ENCODE measurements at regions not wholly inside any gene's neighbourhood (a gene's known extent, or its start where the extent isn't known, plus 50 kb on each side); places are given as distances from the start of the nearest gene placed in this dataset.

- TF ChIP-seq CTCF (IDR thresholded peaks at IDR 0.05) (no peak), ZFX (IDR thresholded peaks at IDR 0.05; ENCODE audit: borderline replicate concordance) (no peak)
- no peak overlapping the region for H3K27ac ChIP-seq
These were observed 398.1 kb upstream of the IRX1 start for GRCh38 chr5:3197304-3198073.

GRCh38 chr5:3195994-3196393 lies 399.6 kb upstream of the IRX1 start:
- H3K27ac ChIP-seq: no peak overlapping the region
- TF ChIP-seq CTCF (IDR thresholded peaks at IDR 0.05) (no peak), ZFX (IDR thresholded peaks at IDR 0.05; ENCODE audit: borderline replicate concordance) (no peak)

DNA sequence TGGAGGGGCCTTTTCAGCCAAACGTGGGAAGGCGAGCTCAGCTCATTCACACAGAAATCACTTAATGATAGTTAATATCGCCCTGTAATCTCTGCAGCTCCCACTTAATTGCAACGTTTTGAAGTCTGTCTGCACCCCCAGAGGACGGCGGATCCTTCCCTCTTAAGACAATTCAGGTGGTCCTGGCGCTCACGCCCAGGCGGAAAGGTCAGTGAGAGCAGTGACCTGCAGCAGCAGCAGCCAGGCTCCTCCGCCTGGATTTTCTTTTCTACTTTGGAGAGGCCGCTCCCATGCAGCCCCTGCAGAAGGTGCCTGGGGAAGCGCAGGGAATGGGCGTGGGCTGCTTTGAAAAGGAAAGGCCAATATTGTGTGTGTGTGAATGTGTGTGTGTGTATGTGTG lies 400.9 kb upstream of the IRX1 start:
- TF ChIP-seq CTCF (IDR thresholded peaks at IDR 0.05) (no peak), ZFX (IDR thresholded peaks at IDR 0.05; ENCODE audit: borderline replicate concordance) (no peak)
- no peak overlapping the region for H3K27ac ChIP-seq

DNA sequence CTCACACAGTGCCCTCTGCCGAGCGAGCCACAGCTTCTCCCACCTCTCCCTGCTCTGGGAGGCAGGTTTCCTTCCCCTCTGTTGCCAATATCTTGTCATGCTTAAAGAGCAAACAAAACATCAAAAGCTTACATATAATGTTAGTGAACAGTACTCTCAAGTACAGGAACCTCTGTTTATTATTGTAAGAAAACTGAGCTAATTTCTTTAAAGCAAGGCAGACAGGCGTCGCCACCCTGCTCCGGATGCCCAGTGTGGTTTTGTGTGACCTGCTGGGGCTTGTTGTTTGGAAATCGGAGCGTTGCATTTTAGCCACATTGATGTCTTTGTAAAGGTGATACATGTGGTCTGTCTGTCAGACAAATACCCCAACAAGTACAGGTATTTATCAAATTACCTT lies 401.4 kb upstream of the IRX1 start:
- H3K27ac ChIP-seq: no peak overlapping the region
- TF ChIP-seq CTCF (IDR thresholded peaks at IDR 0.05): no peak
- no peak for TF ChIP-seq ZFX (IDR thresholded peaks at IDR 0.05; ENCODE audit: borderline replicate concordance)

DNA sequence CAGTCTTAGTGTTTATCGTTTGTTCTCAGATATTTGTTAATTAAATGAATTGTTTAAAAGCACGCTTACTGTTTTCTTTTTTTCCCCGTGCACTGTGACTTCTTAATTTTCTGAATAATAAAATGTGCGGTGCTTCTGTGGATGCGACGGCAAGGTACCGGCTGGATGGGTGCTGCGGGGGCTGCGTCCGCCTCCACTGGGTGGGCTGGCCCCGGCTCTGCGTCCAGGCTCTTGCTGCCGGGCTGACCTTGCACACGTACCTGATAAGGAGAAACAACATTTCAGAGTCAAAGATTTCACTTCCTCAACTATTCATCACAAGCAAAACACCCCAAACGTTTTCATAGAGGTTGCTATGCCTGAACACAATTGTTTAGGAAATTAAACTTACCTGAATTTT lies 404.0 kb upstream of the IRX1 start:
- TF ChIP-seq ZFX (IDR thresholded peaks at IDR 0.05; ENCODE audit: borderline replicate concordance) (no peak), CTCF (IDR thresholded peaks at IDR 0.05) (no peak)
- H3K27ac ChIP-seq: no peak overlapping the region

GRCh38 chr5:3190930-3191329 lies 404.7 kb upstream of the IRX1 start:
- TF ChIP-seq ZFX (IDR thresholded peaks at IDR 0.05; ENCODE audit: borderline replicate concordance) (no peak), CTCF (IDR thresholded peaks at IDR 0.05) (no peak)
- H3K27ac ChIP-seq: no peak overlapping the region

- TF ChIP-seq CTCF (IDR thresholded peaks at IDR 0.05) (no peak), ZFX (IDR thresholded peaks at IDR 0.05; ENCODE audit: borderline replicate concordance) (no peak)
- no peak overlapping the region for H3K27ac ChIP-seq
These were observed 405.2 kb upstream of the IRX1 start for GRCh38 chr5:3190433-3190832.
